ENCODE measurements at regions not wholly inside any gene's neighbourhood (a gene's known extent, or its start where the extent isn't known, plus 50 kb on each side); places are given as distances from the start of the nearest gene placed in this dataset.

- TF ChIP-seq CTCF (IDR thresholded peaks at IDR 0.05; ENCODE audit: insufficient read depth, low read depth, low read length) (no peak), EZH2 (IDR thresholded peaks at IDR 0.05; ENCODE audit: insufficient read depth, low read length) (no peak)
- Histone ChIP-seq H3K9ac (ENCODE audit: low read length) (no peak overlapping the region), H3K36me3 (ENCODE audit: insufficient read depth, low read length) (no peaks in the 10 kb centered on the region), H3K79me2 (ENCODE audit: insufficient read depth, low read length) (no peaks in the 10 kb centered on the region), H2AFZ (ENCODE audit: low read depth, low read length) (no peak overlapping the region), H3K4me3 (ENCODE audit: insufficient read depth, low read depth, low read length) (no peak overlapping the region), H3K27ac (ENCODE audit: low read depth, low read length) (no peak overlapping the region), H3K4me1 (ENCODE audit: insufficient read depth, low read length) (no peaks in the 10 kb centered on the region), H4K20me1 (ENCODE audit: insufficient read depth, low read length) (no peaks in the 10 kb centered on the region), H3K4me2 (ENCODE audit: low read length) (no peak overlapping the region), H3K9me3 (ENCODE audit: insufficient read depth, low read depth, low read length) (no peaks in the 10 kb centered on the region), H3K27me3 (ENCODE audit: insufficient read depth, low read length) (no peaks in the 10 kb centered on the region)
- H3K27me3 Mint-ChIP-seq (ENCODE audit: low read depth, unreplicated experiment): peaks cover 4% of the 10 kb centered on the region
- no peak overlapping the region for H3K4me3 Mint-ChIP-seq (ENCODE audit: unreplicated experiment)
- H3K36me3 Mint-ChIP-seq (ENCODE audit: low read depth, unreplicated experiment): no peaks in the 10 kb centered on the region
- H3K27ac Mint-ChIP-seq (ENCODE audit: unreplicated experiment): no peak overlapping the region
- no peaks in the 10 kb centered on the region for H3K4me1 Mint-ChIP-seq (ENCODE audit: low read depth, unreplicated experiment)
- no peaks in the 10 kb centered on the region for H3K9me3 Mint-ChIP-seq (ENCODE audit: unreplicated experiment)
- DNase-seq (ENCODE audit: low read depth) (no peak), FAIRE-seq (no peak)
Observed at GRCh38 chr5:89950234-89950633, 459.3 kb downstream of the CETN3 start.

- DNase-seq (ENCODE audit: low read depth) (no peak), FAIRE-seq (no peak)
- Mint-ChIP-seq H3K36me3 (ENCODE audit: low read depth, unreplicated experiment) (no peaks in the 10 kb centered on the region), H3K4me1 (ENCODE audit: low read depth, unreplicated experiment) (no peaks in the 10 kb centered on the region), H3K27ac (ENCODE audit: unreplicated experiment) (no peak overlapping the region), H3K27me3 (ENCODE audit: low read depth, unreplicated experiment) (peaks cover 4% of the 10 kb centered on the region), H3K4me3 (ENCODE audit: unreplicated experiment) (no peak overlapping the region), H3K9me3 (ENCODE audit: unreplicated experiment) (no peaks in the 10 kb centered on the region)
- no peaks in the 10 kb centered on the region for H3K79me2 ChIP-seq (ENCODE audit: insufficient read depth, low read length)
- no peak overlapping the region for H3K27ac ChIP-seq (ENCODE audit: low read depth, low read length)
- H3K4me1 ChIP-seq (ENCODE audit: insufficient read depth, low read length): no peaks in the 10 kb centered on the region
- H3K9me3 ChIP-seq (ENCODE audit: insufficient read depth, low read depth, low read length): no peaks in the 10 kb centered on the region
- H3K36me3 ChIP-seq (ENCODE audit: insufficient read depth, low read length): no peaks in the 10 kb centered on the region
- H4K20me1 ChIP-seq (ENCODE audit: insufficient read depth, low read length): no peaks in the 10 kb centered on the region
- no peak overlapping the region for H3K4me3 ChIP-seq (ENCODE audit: insufficient read depth, low read depth, low read length)
- H2AFZ ChIP-seq (ENCODE audit: low read depth, low read length): no peak overlapping the region
- no peaks in the 10 kb centered on the region for H3K27me3 ChIP-seq (ENCODE audit: insufficient read depth, low read length)
- no peak overlapping the region for H3K9ac ChIP-seq (ENCODE audit: low read length)
- no peak for TF ChIP-seq CTCF (IDR thresholded peaks at IDR 0.05; ENCODE audit: insufficient read depth, low read depth, low read length)
- TF ChIP-seq EZH2 (IDR thresholded peaks at IDR 0.05; ENCODE audit: insufficient read depth, low read length): no peak
- H3K4me2 ChIP-seq (ENCODE audit: low read length): no peak overlapping the region
Observed at GRCh38 chr5:89948977-89949376, 460.6 kb downstream of the CETN3 start.

GRCh38 chr5:89946916-89947315, 462.6 kb downstream of the CETN3 start:
- H3K36me3 ChIP-seq (ENCODE audit: insufficient read depth, low read length): no peaks in the 10 kb centered on the region
- no peak overlapping the region for H3K27ac ChIP-seq (ENCODE audit: low read depth, low read length)
- DNase-seq (ENCODE audit: low read depth): no peak
- no peaks in the 10 kb centered on the region for H3K4me1 ChIP-seq (ENCODE audit: insufficient read depth, low read length)
- no peak overlapping the region for H3K9ac ChIP-seq (ENCODE audit: low read length)
- H2AFZ ChIP-seq (ENCODE audit: low read depth, low read length): no peak overlapping the region
- H3K9me3 Mint-ChIP-seq (ENCODE audit: unreplicated experiment): no peaks in the 10 kb centered on the region
- no peaks in the 10 kb centered on the region for H3K79me2 ChIP-seq (ENCODE audit: insufficient read depth, low read length)
- no peaks in the 10 kb centered on the region for H3K9me3 ChIP-seq (ENCODE audit: insufficient read depth, low read depth, low read length)
- no peaks in the 10 kb centered on the region for H3K27me3 ChIP-seq (ENCODE audit: insufficient read depth, low read length)
- no peak overlapping the region for H3K4me3 Mint-ChIP-seq (ENCODE audit: unreplicated experiment)
- no peak overlapping the region for H3K4me3 ChIP-seq (ENCODE audit: insufficient read depth, low read depth, low read length)
- H3K27me3 Mint-ChIP-seq (ENCODE audit: low read depth, unreplicated experiment): no peaks in the 10 kb centered on the region
- H3K36me3 Mint-ChIP-seq (ENCODE audit: low read depth, unreplicated experiment): no peaks in the 10 kb centered on the region
- no peak overlapping the region for H3K4me2 ChIP-seq (ENCODE audit: low read length)
- no peak overlapping the region for H3K27ac Mint-ChIP-seq (ENCODE audit: unreplicated experiment)
- no peak for FAIRE-seq
- TF ChIP-seq EZH2 (IDR thresholded peaks at IDR 0.05; ENCODE audit: insufficient read depth, low read length) (no peak), CTCF (IDR thresholded peaks at IDR 0.05; ENCODE audit: insufficient read depth, low read depth, low read length) (no peak)
- no peaks in the 10 kb centered on the region for H3K4me1 Mint-ChIP-seq (ENCODE audit: low read depth, unreplicated experiment)
- no peaks in the 10 kb centered on the region for H4K20me1 ChIP-seq (ENCODE audit: insufficient read depth, low read length)
